22Rv1 (cell line): ENCODE measurements at regions not wholly inside any gene's neighbourhood (a gene's known extent, or its start where the extent isn't known, plus 50 kb on each side); places are given as distances from the start of the nearest gene placed in this dataset.

ENCODE experiments used
- H3K27ac ChIP-seq: fragments of 450-650 bp; 2 replicates; pipeline ENCODE4 v1.5.1; 2017
- ZFX ChIP-seq: fragments of 450-650 bp; IDR thresholded peaks from 2 replicates; pipeline ENCODE4 v1.6.1; 2017; ENCODE audit warnings: antibody characterized with exemption, borderline replicate concordance
- TF ChIP-seq, protein P1 (sequence below): fragments of 450-650 bp; IDR thresholded peaks from 2 replicates; pipeline ENCODE4 v1.5.1; 2017; ENCODE audit warnings: mild to moderate bottlenecking

DNA sequence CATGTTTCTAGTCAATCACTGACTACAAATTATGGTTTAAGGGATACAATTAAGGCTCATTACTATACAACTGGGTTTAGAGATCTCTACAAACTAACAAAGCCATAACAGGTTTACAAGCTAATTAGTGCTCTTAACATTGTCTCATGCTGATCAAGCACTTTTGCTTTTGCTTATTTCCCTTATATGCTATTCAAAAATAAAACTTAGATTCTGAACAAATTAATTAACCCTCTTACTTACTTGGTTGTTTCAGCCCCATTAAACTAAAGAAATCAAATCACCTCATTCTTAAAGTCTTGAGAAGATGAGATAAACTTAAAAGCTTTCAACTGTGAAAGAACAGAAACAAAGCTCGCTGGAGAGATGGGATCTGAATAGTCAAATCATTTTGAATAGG lies 2024.5 kb upstream of the ADGRL3 start:
- TF ChIP-seq ZFX = no peak
- TF ChIP-seq, protein P1, sequence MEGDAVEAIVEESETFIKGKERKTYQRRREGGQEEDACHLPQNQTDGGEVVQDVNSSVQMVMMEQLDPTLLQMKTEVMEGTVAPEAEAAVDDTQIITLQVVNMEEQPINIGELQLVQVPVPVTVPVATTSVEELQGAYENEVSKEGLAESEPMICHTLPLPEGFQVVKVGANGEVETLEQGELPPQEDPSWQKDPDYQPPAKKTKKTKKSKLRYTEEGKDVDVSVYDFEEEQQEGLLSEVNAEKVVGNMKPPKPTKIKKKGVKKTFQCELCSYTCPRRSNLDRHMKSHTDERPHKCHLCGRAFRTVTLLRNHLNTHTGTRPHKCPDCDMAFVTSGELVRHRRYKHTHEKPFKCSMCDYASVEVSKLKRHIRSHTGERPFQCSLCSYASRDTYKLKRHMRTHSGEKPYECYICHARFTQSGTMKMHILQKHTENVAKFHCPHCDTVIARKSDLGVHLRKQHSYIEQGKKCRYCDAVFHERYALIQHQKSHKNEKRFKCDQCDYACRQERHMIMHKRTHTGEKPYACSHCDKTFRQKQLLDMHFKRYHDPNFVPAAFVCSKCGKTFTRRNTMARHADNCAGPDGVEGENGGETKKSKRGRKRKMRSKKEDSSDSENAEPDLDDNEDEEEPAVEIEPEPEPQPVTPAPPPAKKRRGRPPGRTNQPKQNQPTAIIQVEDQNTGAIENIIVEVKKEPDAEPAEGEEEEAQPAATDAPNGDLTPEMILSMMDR = no peak
- H3K27ac ChIP-seq = no peak overlapping the region

DNA sequence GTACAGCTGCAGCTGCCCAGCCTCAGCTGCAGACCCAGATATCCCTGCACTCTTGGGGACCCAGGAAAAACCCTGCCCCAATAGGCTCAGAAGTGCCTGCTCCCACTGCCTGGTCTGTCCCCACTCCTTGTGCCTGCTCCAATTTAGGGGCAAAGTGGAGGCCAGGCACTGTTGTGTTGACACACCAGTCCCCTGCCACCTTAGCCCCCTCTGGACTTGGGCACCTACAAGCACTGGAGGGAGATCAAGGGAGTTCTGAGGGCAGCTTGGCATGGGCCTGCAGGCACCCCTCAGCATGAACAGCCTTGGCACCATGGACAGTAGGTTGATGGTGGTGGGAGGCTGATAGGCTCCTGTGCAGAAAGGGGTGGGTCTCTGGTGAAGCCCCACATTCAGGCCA lies 2020.8 kb upstream of the ADGRL3 start:
- no peak overlapping the region for H3K27ac ChIP-seq
- TF ChIP-seq ZFX = no peak
- TF ChIP-seq, protein P1 = no peak

DNA sequence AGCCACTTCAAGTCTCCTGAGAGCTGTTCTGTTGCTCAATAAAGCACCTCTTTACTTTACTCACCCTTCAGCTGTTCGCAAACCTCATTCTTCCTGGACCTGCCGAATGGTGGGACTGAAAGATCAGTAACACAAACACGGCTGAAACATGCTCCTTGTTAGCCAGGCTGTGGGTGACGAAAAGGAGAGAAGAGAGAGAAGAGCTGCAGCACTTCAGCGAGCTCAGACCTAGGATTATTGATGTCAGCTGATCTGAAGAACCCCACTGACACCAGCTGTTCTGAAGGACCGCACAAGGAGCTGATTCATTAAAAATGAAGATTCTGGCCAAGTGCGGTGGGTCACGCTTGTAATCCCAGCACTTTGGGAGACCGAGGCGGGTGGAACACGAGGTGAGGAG lies 2020.0 kb upstream of the ADGRL3 start:
- TF ChIP-seq, protein P1 = no peak
- no peak for TF ChIP-seq ZFX
- H3K27ac ChIP-seq = no peak overlapping the region

DNA sequence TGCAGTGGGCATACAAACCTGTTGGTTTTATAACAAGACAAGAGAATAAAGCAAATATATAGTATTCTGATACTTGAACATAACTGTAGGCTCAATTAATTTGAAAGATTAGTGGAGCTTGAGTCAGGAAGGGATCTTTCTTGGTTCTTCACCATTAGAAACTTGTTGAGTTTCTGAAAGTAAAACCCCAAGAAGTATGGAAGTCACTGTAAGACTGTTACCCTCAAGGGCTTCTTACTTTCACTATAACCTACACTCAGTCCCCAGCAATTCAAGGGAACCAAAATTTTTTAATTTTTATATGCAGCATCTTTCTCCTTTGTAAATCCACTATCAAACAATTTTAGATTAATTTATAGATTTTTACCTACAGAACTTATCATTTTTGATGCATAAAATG lies 2019.2 kb upstream of the ADGRL3 start:
- TF ChIP-seq, protein P1 = no peak
- TF ChIP-seq ZFX = no peak
- H3K27ac ChIP-seq = no peak overlapping the region

DNA sequence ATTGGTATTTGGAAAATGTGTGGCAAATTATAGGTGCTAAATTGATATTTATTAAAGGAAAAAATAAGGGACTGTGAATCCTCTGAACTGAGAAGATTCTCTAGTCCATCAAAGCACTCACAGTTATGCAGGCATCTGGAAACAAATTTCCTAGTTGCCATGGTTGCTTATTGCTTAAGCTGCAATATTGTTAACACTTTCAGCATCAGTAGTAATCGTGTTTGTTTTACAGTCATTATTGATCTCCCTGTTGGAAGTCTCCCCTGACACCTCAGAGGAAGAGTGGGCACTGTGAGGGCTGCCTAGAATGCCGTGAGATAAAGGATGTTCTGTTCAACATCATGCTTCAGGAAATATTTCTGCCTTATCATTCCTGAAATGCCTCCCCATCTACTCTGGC lies 2004.3 kb upstream of the ADGRL3 start:
- TF ChIP-seq, protein P1 = no peak
- no peak for TF ChIP-seq ZFX
- no peak overlapping the region for H3K27ac ChIP-seq

DNA sequence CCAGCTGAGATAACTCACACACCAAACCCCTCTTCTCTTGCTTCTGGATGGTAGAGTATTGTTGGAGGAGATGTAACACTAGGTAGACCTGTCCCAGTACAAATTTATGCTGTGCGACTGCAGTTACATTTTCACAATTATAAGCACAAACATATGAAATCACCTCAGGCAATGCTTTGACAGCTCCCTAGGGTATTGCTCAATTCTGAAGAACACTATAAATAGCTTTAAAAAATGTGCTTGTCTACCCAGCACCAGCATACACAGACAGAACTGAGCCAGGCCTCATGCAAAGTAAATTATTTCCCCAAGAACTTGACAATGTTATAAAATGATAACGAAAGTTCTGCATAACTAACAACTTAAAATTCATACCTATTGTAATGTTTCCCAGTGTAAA lies 1999.1 kb upstream of the ADGRL3 start:
- TF ChIP-seq, protein P1 = no peak
- TF ChIP-seq ZFX = no peak
- no peak overlapping the region for H3K27ac ChIP-seq

DNA sequence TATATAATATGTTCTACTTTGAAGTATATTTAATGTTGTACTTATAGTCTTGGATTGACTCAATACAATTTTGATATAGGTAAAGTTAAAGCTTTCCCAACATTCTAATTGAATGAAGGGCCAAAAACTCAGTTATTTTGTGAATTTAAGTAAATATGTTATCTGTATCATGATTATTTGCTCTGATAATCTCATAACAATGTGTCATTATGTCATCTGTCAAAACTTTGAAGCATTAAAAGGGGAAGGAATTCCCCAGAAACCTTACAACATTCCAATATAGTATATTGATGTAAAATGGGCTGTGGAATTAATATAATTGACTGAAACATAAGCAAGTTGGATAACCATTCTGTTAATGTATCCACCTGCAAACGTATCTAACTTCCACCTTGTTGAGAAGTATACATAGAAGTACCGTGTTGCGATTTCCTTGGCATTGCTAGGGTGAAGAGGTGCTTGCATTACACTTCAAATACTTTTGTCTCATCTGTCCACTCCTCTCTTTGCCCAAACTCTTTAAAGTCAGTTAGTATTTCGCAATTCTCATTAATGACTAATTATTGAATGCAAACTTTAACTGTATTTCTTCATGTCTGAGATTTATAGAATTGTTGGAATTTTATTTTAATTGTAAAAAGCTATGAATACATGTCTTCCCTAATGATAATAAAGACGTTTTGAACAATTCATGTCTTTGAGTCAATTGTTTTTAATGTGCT lies 1982.1 kb upstream of the ADGRL3 start:
- no peak overlapping the region for H3K27ac ChIP-seq
- TF ChIP-seq, protein P1 = no peak
- no peak for TF ChIP-seq ZFX
